NCI-H2107 treated with DMSO at 0.1 percent for 48 hours (cell line): ENCODE measurements at regions not wholly inside any gene's neighbourhood (a gene's known extent, or its start where the extent isn't known, plus 50 kb on each side); places are given as distances from the start of the nearest gene placed in this dataset.

Experiments used
- DNase-seq: peaks from one replicate; lab custom pipeline; 2025; ENCODE audit not compliant: unreplicated experiment; lab: John Stamatoyannopoulos, UW

DNA sequence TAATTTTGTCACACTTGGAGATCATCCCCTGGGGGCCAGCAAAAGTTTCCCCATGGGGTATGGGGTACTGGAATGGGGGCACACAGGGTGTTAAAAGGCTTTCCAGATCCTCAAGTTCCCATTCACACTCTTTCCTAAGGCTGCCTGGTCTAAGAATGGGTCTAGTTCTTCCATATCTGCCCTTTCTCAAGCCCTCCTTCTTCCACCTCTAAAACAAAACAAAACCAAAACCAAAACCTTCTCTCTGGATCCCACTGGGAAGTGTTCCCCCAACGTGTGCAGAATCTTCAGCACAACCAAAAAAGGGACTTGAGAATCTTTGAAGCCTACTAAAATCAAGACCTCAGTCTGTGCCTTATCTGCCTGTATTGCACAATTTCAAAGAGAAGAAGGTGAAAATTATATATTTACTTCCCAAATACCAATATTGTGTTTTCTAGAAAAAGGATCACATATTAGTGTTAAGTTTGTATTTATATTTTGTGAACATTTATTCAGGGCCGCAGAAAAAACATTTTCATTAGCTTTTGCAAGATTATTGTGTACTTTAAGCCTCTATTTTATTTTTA, 207.2 kb upstream of the TCF4 start:
- DNase-seq = no peak

DNA sequence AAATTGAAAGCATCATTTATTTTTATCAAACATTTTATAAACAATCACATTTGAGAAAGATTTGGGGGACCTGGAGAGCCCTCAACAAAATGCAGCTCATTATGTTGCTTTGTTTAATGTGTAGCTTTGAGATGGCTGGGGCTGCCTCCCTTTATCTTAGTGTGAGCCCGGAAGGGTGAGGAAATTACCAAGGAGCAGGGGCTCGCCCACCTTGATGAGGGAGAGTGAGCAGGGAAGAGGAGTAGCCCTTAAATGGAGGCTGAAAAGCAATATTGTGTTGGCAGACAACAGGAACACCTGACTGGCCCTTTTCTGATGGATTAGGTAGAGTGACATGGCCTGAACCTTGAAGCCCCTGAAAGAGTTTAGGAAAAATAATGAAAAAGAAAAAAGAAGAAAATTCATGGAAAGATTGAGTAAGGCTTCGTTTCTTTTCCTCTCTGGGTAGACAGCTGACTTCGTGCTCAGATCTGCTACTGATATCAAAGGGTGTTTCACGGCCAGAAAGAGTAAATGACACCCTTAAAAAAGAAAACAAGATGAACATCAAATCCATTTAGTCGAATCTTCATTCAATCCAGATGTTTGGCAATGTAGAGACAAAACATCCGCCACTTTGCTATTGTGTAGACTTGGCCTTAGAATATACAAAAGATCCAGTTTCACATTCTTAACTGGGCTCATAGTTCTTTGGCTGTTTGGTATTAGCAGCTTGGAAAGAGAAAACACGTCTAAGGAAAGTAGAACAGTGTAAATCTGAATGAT, 206.5 kb upstream of the TCF4 start:
- no peak for DNase-seq

DNA sequence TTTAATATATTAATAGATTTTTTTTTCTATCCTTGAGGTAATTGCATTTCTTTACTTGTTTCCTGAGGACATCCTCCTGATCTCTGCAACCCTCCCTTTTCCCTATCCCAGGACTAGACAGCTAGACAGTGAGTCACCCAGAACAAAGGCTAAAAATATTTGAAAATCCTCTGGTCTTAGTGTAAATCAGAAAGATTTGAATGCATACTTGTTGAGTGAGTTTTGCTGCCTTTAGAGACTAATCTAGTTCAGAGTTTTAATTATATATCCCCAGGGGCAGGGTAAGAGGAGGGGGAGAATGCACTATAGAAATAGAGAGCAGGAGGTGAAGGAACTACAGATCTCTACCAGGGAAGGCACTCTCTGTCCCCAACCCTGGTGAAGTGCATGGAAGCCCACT, 202.3 kb upstream of the TCF4 start:
- DNase-seq = no peak

DNA sequence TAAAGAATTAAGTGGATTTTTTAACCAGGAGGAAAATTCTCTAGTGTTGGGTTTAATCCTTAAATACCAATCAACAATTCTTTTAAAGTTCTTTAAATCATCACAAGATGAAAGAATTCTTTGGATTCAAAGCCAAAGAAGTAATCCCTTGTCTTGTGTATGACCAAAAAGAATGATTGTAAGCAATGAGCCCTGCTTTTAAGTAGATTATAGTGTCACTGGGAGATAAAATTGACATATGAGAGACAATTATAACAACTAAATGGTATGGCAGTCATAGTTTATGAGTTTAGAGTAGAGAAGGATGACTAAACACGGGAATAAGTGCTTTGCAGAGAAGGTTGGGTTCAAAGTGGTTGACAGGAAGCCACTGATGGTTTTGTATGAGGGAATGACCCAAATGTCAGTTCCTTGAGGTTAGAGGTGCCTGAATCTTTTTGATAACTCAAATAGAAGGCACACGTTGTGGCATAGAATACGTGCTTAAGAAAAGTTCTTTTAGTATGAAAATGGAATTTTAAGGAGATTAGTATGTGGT, 199.6 kb upstream of the TCF4 start:
- no peak for DNase-seq

DNA sequence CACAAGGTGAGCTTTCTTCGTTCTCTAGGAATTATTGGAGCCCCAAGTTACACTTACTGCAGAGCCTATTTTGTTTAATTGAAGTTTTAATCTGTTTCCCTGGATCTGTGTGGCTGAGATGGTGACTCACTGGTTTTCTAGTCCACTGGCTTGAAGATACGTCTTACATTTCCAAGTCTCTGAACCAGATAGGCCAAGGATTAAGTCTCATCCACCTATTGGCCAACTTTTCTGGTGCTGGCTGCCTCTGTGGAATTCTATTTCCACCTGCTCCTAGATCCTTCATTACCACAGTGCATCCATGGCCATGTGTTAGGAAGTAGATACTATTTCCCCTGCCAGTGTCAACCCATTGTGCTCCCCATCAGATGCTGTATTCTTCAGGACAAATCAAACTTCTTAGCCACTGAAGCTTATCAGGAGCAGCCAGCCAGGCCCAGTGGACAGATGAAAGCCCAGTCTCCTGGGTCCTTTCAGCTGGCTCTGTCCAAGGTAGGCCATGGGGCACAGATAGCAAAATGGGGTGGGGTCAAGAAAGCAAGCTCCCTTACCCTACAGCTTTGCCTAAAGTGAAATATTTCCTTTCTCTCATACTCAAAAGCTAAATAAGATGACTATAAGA, 198.8 kb upstream of the TCF4 start:
- DNase-seq = no peak

DNA sequence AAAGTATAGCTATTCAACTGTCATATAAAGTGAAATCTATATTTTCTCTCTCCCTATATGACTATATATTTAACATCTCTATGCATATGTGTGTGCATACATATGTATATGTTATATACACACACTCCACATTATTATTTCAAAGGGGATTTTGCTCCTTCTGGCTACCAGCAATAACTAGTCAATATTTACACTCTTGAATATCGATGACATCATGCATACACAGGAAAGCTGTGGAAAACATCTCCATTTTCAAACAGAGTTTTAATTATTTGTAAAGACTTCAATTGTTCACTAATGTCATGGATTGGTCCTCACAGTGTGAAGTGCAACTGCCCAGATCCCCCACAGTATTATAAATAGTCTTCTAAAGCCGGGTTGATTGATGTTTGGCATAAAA, 195.9 kb upstream of the TCF4 start:
- DNase-seq = no peak

DNA sequence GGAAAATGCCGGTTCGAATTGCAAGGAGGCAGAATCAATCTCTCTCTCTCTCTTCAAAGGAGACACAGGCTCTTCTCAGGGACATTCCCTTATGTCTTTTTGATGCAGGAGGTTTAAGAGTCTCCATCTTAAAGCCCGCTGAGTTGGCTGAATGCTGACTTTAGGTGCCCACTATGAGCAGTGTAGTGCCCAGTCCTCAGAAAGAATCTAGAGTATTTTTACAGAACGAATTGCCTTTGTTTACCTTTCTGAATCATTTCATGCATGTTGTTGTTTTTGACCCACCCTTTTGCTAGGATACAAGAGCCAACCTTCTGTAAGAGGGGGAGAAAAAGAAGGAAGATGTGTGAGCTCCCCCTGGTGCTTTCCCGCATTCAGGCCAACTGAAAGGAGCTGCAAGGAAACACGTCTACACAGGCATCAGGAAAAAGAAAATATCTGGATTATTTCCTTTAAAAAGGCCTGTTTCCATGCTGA, 193.5 kb upstream of the TCF4 start:
- peak; percentile 89 for DNase-seq

DNA sequence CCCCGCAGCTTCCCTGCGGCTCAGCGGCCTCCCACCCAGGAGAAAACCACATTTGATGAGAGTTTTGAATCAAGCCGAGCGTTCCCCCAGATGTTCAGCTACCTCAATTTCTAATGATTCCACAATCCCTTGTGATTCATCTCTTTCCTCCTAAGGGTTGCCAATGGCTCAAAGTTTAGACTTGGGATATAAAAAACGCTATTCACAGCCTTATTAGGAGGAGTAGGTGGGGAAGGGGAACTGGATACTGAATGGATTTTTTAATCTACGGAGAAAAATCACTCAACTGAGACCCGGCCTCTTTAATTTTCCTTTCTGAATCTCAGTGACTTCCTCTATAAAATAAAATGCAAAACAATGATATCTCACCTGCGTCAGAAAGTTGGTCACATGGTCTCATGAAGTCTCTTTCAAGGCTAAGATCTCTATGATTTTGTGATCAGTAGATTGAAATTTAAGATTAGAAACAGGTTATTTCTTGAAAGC, 192.6 kb upstream of the TCF4 start:
- no peak for DNase-seq

DNA sequence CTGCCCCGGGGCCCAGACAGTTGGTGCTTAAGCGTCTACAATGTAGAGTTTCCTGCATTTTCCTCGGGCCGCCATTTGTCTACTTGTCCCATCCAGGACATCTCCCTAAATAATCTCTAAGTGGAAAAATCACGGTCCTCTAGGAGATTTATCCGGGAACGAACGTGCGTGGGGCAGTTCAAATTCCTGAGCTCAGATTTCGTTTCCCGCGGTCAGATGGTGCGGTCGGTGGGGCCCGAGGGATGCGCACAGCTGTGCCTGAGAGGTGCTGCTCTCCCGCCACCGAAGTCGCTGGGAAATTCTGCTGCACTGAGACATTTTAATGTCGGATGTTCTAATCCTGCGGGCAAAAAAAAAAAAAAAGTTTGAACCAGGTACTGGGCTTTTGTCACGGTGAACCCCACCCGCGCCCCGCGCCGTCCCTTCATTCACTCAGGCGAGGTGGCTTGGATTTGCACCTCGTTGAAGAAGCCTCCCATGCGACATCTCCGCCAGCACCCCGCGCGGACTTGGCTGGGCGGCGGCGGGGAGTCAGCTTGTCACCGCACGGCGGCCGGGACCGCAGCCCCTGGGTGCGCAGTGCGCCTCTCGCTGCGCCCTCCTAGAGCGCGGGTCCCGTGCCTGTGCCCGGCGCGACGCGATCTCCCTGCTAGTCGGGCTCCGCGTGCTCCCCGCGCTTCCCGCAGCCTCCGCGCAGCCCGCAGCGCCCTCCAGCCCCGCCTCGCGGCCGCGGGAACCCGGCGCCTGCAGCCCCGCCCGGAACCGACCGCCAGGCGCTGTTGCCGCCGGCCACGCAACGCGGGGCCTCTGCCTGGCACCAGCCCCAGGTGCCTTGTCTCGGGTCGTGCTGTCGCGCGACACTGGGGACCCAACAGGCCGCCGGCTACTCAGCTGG, 191.9 kb upstream of the TCF4 start:
- DNase-seq = no peak

DNA sequence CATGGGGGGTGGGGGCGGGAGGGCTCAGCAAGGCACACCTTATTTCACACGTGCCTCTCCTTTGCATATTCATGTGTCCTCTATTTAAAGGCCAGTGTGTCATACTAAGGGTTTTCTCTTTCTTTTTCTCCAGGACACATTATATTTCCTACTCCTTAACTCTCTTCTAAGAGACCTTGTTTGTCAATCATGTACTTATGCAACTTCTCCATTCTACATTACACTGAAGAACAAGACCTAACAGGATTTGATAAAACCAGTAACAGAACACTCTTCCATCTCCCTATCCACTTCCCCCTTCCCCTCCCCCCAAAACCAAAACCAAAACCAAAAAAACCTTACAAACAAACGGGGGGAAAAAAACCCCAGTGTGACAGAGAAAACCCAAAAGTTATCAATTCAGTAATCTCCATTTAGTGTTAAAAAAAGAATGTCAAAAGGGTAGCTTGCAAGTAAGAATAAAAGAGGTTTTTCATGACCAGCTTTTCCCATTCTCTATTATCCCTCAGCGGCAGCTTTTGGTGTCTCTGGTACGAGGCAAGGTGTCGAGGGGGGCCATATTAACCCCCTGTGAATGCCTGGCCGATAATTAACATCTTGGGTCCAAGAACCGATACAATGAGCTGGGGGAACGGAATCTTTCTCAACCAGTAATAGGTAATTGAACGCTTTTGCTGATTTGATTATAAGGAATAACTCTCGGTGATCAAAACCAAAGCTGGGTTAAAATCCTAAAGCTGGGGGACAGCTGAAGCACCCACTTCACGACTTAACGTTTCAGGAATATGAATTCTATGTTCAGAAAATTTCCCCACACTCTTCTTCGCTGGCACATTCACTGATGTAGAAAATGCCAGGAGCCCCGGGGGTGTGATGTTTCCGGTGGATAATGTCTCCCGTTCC, 191.0 kb upstream of the TCF4 start:
- peak; percentile 54 for DNase-seq

DNA sequence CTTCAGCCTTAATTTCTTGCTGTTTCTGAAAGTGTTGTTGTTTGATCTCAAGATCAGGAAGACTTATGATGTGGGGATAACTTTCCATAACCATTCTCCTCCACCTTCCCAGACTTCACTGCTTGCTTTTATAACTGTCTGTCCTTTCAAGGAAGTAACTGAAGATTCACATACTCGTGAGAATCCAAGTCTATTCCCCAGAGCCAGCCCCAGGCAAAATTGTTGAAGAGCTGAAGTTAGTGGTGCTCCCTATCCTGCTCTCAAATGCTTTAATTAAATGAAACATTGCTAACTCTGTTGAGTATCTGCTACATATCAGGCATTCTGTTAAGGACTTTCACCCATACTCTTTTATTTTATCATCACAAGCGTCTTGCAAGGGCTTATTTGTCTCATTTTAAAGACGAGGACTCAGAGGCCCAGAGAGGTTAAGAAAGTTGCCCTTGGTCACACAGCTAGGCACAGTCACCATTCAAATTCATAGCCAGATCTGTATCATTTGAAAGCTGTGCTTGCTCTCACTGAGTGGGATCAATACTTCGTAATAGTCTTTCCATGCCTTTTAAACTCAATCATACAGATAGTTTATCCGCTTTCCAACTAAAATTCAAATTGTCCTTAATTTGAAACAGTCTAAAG, 189.8 kb upstream of the TCF4 start:
- DNase-seq = no peak

DNA sequence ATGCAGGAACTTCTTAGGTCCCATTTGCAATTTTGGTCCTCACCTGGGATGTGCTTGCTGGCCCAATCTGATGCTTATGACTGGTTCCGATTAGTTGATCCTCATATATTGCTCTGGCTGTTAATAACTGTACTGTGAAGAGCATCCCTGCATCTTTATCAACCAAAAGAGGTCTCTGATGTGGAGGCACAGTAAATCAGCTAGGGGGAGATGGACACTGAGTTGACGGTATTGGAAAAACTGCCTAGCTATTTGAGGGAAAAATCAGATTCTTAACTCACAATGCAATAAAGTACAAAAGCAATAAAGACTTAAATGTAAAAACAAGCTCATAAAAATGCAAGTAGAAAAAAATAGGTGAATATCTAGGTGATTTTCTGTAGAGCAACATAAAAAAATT, 188.0 kb upstream of the TCF4 start:
- no peak for DNase-seq

DNA sequence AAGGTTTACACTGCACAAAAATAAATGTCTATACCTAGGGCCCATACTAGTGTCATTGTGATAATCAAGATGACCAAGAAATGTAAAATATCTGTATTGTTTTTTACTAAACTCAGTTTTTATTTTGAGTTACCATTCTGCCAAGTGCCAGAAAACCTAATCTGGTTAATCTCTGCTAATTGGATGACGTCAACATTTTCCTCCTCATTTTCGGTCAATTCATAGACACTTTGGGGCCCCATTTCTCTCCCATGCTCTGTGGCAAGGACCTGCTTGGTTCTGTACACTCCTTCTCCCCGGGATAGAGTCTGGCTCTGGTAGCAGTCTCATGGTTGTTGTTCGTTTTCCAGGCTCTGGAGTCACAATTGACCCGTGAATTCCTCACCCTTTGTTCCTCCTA, 186.5 kb upstream of the TCF4 start:
- DNase-seq = no peak

DNA sequence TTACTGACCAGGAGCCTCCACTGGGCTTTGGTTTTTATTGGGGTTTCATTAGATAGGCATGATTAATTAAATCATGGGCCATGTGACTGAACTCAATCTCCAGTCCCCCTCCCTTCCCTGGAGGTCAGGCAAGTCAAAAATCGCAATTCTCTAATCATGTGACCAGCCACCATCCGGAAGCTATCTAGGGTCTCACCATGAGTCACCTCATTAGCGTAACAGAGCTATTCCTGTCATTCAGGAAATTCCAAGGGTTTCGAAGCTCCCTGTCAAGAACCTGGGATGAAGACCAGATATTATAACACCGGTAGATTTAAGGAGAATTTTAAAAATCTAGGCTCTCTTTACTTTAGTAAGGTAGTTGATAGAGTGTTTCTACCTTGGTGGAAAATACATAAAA, 180.3 kb upstream of the TCF4 start:
- no peak for DNase-seq

DNA sequence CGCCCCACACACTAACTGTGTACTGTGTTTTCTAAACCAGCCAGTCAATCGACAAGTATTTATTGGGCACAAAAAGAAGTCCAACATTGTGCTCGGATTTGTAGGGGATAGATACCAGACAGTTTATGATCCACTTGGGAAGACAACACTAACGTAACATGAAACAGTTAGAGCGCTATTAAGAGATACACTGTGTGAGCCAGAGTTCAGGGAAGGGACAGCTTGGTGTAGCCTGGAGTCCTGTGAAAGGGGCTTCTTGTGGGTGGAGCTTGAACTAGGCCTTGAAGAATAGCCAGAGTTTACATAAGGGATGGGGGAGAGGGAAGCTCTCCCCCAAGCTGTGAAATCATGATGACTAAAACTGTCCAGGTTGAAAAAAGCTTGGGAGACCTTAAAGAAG, 176.4 kb upstream of the TCF4 start:
- DNase-seq = no peak

DNA sequence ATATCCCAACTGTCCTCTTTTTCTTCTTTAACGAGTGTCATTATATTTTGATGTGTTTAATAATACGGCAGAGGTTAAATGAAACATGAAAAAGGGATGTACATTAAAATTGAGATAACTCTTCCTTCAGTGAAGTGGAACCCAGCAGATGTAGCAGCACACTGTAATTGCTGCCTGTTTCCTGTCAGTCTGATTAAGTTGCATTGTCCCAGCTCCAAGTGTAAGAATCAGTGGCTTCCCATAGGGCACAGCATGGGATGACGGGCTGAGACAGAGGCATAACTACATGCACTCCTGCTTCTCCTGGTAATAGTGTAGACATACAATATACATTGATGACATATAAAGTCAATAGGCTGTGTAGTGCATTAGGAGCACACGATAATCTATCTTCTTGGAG, 175.8 kb upstream of the TCF4 start:
- no peak for DNase-seq

DNA sequence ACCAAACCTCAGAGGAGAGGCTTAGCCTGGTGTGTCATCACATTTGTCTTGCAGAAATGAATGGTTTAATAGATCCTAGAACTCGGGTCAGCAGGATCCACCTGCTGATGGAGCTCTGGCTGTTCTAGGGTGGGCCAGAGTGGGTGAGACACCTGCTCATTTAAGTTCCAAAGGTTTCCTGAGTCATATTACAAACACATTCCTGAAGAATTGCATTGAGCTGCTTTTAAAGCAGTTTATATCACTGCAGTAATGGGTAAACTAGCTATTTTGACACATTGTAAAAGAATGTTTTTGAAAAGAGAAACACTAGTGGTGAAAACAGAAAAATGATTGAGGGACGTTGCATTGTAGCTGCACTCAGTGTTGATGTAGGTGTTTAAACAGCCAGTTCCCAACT, 175.3 kb upstream of the TCF4 start:
- no peak for DNase-seq

DNA sequence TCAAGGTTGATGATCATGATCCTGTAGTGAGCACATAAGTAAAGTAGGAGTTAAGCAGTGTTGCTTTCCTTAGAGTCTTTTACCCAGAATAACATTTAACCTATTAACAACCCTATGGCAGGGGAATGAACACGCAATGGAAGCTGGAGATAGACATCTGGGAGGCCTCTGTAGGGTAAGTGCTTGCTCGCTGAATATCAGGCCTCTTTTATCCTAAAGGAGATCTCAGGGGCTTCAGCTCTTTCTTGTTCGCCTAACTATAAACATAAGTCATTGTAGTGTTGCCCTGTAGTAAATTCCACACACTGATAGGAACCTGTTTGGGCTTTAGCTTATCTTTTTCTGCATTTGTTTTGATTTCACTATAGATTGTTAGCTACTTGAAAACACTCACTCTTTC, 174.4 kb upstream of the TCF4 start:
- DNase-seq = no peak

DNA sequence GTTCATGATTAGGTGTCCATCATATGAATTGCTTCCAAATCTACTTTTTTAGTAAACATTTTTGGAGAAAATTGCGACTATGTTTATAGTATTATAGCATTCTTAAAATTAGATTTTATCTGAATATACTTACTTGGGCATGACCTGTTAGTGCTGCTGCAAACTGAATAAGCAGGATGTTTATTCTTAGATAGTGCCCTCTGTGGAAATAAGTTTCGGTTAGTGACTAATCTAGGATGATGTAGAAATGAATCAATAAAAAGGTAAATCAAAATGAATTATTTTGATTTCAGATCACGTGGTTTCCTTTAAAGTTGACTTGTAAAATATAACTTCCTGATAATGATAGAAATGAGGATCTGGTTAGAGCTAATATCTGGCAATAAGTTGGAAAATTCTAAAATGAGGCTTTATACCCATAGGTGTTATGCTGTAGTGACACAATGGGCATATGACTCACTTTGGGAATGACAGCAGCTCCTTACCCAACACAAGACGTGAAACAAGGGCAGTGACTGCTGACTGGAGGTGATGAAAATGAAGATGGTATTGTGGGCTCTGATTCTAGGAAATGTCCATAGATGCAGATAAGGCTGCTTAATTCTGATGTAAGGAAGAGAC, 165.8 kb upstream of the TCF4 start:
- DNase-seq = no peak
